Panc1 (cell line): ENCODE measurements at regions not wholly inside any gene's neighbourhood (a gene's known extent, or its start where the extent isn't known, plus 50 kb on each side); places are given as distances from the start of the nearest gene placed in this dataset.

Experiments used
- ATAC-seq: fragments of 200-7000 bp; cut with Tn5 transposase; 2 replicates; pipeline ENCODE4 v1.9.1; 2020; ENCODE audit warnings: mild to moderate bottlenecking, moderate library complexity
- BruUV-seq: library from RNA; stranded (reverse); fragments of 400-500 nt; replicated peaks from 2 replicates; lab custom pipeline; 2021; lab: Mats Ljungman, UMichigan
- CTCF ChIA-PET: fragments of 300-600 bp; sonication (Branson Sonifier 250); formaldehyde crosslinking; loops from one replicate; lab custom pipeline; 2022; ENCODE audit warnings: antibody characterized with exemption; lab: Charles Lee
- POLR2A ChIA-PET: fragments of 300-600 bp; sonication (Branson Sonifier 250); formaldehyde crosslinking; loops from one replicate; lab custom pipeline; 2022; ENCODE audit warnings: antibody characterized with exemption; lab: Charles Lee
- DNase-seq: peaks from one replicate; pipeline ENCODE4 v3.0.0-alpha.2; 2010; ENCODE audit warnings: low read depth, low spot score
- H3K27ac ChIP-seq: 2 replicates; pipeline ENCODE4 v1.5.1; 2011; ENCODE audit warnings: mild to moderate bottlenecking, low read length, inconsistent platforms
- H3K27me3 ChIP-seq: fragments of 200-500 bp; sonication (Bioruptor generic); 2 replicates; pipeline ENCODE4 v1.6.0; 2014; ENCODE audit warnings: low read length, inconsistent platforms; ENCODE audit not compliant: control insufficient read depth, insufficient read depth
- H3K36me3 ChIP-seq: fragments of 200-500 bp; sonication (Bioruptor generic); 2 replicates; pipeline ENCODE4 v1.5.1; 2014; ENCODE audit warnings: inconsistent platforms, mild to moderate bottlenecking, low read length, moderate library complexity; ENCODE audit not compliant: control insufficient read depth, insufficient read depth
- H3K4me1 ChIP-seq: 2 replicates; pipeline ENCODE4 v1.5.1; 2011; ENCODE audit warnings: inconsistent platforms, mild to moderate bottlenecking, low read length, moderate library complexity; ENCODE audit not compliant: control insufficient read depth, insufficient read depth
- H3K4me3 ChIP-seq, 2 experiments: 2 replicates each; pipeline ENCODE4 v1.5.1; 2011 to 2012; ENCODE audit warnings: low read depth in 2 of 2, low read length in 2 of 2, mild to moderate bottlenecking in 2 of 2, inconsistent platforms in 1 of 2, moderate library complexity in 1 of 2
- H3K9me3 ChIP-seq: fragments of 200-500 bp; sonication (Bioruptor generic); 2 replicates; pipeline ENCODE4 v1.5.1; 2014; ENCODE audit warnings: low read depth, mild to moderate bottlenecking, inconsistent platforms, low read length, moderate library complexity; ENCODE audit not compliant: control insufficient read depth, insufficient read depth
- POLR2AphosphoS5 ChIP-seq: IDR thresholded peaks from 2 replicates; pipeline ENCODE4 v1.6.1; 2012; ENCODE audit warnings: mild to moderate bottlenecking, low read depth, low read length, moderate library complexity
- REST ChIP-seq, 2 experiments: IDR thresholded peaks; 2 replicates each; pipeline ENCODE4 v1.6.1; 2011 to 2012; ENCODE audit warnings: low read depth in 2 of 2, control low read depth in 1 of 2, low read length in 1 of 2, mild to moderate bottlenecking in 1 of 2, moderate library complexity in 1 of 2; ENCODE audit not compliant: insufficient read depth in 1 of 2
- SIN3A ChIP-seq: IDR thresholded peaks from 2 replicates; pipeline ENCODE4 v1.6.1; 2012; ENCODE audit warnings: low read depth, mild to moderate bottlenecking, low read length, moderate library complexity, borderline replicate concordance; ENCODE audit not compliant: insufficient read depth
- TCF7L2 ChIP-seq: IDR thresholded peaks from 2 replicates; pipeline ENCODE4 v1.6.1; 2011; ENCODE audit warnings: mild to moderate bottlenecking, low read depth, low read length, inconsistent platforms
- in situ Hi-C: cut with HindIII; loops from 2 replicates; pipeline ENCODE4 v1.10.0; 2016; ENCODE audit warnings: low sequenced_read_pairs, low pct_unique_long_range_greater_than_20kb
- intact Hi-C: fragments of 100-400 bp; cut with micrococcal nuclease; formaldehyde crosslinking; loops from one replicate; pipeline ENCODE4 v1.10.0; 2022; ENCODE audit not compliant: unreplicated experiment
- TF ChIP-seq, protein P1 (sequence below): fragments of 450-650 bp; IDR thresholded peaks from 2 replicates; pipeline ENCODE4 v1.5.1; 2017; ENCODE audit warnings: mild to moderate bottlenecking

DNA sequence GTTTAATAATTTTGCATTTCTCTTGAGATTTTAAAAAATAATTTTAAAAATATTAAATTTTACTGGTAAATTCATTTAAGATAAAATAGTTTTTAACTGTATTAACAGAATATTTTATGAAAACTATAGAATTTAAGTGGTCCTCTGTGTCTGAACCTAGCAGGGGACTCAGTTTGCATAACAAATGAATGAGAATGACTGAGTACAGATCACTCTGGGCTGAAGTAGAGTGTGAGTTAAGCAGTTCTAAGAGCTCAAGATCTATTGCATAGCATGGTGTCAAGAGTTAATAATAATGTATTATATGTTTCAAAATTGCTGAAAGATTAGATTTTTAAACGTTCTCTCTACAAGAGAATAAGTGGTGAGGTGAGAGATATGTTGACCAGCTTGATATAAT lies 348.3 kb upstream of the SLITRK1 start:
- Histone ChIP-seq H3K36me3 (no peaks in the 10 kb centered on the region), H3K27ac (no peak overlapping the region), H3K4me3 (no peak overlapping the region), H3K9me3 (no peaks in the 10 kb centered on the region), H3K27me3 (no peaks in the 10 kb centered on the region), H3K4me1 (no peaks in the 10 kb centered on the region)
- no TSS peak for BruUV-seq
- no peak for TF ChIP-seq POLR2AphosphoS5
- TF ChIP-seq REST (IDR thresholded peaks at IDR 0.05; ENCODE audit: insufficient read depth in 1 of 2, low read depth in 2 of 2, low read length in 1 of 2) = no peak
- TF ChIP-seq, protein P1, sequence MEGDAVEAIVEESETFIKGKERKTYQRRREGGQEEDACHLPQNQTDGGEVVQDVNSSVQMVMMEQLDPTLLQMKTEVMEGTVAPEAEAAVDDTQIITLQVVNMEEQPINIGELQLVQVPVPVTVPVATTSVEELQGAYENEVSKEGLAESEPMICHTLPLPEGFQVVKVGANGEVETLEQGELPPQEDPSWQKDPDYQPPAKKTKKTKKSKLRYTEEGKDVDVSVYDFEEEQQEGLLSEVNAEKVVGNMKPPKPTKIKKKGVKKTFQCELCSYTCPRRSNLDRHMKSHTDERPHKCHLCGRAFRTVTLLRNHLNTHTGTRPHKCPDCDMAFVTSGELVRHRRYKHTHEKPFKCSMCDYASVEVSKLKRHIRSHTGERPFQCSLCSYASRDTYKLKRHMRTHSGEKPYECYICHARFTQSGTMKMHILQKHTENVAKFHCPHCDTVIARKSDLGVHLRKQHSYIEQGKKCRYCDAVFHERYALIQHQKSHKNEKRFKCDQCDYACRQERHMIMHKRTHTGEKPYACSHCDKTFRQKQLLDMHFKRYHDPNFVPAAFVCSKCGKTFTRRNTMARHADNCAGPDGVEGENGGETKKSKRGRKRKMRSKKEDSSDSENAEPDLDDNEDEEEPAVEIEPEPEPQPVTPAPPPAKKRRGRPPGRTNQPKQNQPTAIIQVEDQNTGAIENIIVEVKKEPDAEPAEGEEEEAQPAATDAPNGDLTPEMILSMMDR = no peak
- TF ChIP-seq SIN3A = no peak
- no peak for TF ChIP-seq TCF7L2
- no peak for ATAC-seq
- POLR2A ChIA-PET = no interaction called here
- DNase-seq = no peak
- in situ Hi-C loops = no loop called here
- CTCF ChIA-PET = no interaction called here
- intact Hi-C loops = no loop called here

GRCh38 chr13:84211048-84211447 lies 328.8 kb upstream of the SLITRK1 start:
- no peak for ATAC-seq
- H3K4me3 ChIP-seq = no peak overlapping the region
- no peak overlapping the region for H3K27ac ChIP-seq
- ChIA-PET CTCF (no interaction called here), POLR2A (no interaction called here)
- H3K36me3 ChIP-seq = no peaks in the 10 kb centered on the region
- no peaks in the 10 kb centered on the region for H3K27me3 ChIP-seq
- BruUV-seq = no TSS peak
- no peaks in the 10 kb centered on the region for H3K4me1 ChIP-seq
- no peaks in the 10 kb centered on the region for H3K9me3 ChIP-seq
- in situ Hi-C loops (no loop called here), intact Hi-C loops (no loop called here)
- TF ChIP-seq POLR2AphosphoS5 = no peak
- TF ChIP-seq REST (IDR thresholded peaks at IDR 0.05; ENCODE audit: insufficient read depth in 1 of 2, low read depth in 2 of 2, low read length in 1 of 2) = no peak
- TF ChIP-seq SIN3A = no peak
- no peak for TF ChIP-seq TCF7L2
- TF ChIP-seq, protein P1 = no peak
- DNase-seq = no peak
